Keratinocyte (primary cell): ENCODE measurements at regions not wholly inside any gene's neighbourhood (a gene's known extent, or its start where the extent isn't known, plus 50 kb on each side); places are given as distances from the start of the nearest gene placed in this dataset.

Experiments used
- EZH2 ChIP-seq: IDR thresholded peaks from one replicate; pipeline ENCODE4 v1.6.1; 2012; ENCODE audit warnings: inconsistent platforms, mild to moderate bottlenecking, low read length, moderate library complexity
- TF ChIP-seq, protein P1 (sequence below), 3 experiments: IDR thresholded peaks in 1 of 3; conservative IDR thresholded peaks in 1 of 3; optimal IDR thresholded peaks in 1 of 3; 2 replicates in 2 of 3; 3 replicates in 1 of 3; pipeline versions ENCODE3 to v1.5.1; 2011; ENCODE audit warnings: low read length in 3 of 3, mild to moderate bottlenecking in 3 of 3, moderate library complexity in 2 of 3, control low read depth in 1 of 3, inconsistent platforms in 1 of 3; ENCODE audit not compliant: insufficient read depth in 2 of 3; ENCODE audit errors: extremely low read depth in 1 of 3

GRCh38 chr1:58065520-58065919, 481.0 kb downstream of the OMA1 start:
- TF ChIP-seq, protein P1, sequence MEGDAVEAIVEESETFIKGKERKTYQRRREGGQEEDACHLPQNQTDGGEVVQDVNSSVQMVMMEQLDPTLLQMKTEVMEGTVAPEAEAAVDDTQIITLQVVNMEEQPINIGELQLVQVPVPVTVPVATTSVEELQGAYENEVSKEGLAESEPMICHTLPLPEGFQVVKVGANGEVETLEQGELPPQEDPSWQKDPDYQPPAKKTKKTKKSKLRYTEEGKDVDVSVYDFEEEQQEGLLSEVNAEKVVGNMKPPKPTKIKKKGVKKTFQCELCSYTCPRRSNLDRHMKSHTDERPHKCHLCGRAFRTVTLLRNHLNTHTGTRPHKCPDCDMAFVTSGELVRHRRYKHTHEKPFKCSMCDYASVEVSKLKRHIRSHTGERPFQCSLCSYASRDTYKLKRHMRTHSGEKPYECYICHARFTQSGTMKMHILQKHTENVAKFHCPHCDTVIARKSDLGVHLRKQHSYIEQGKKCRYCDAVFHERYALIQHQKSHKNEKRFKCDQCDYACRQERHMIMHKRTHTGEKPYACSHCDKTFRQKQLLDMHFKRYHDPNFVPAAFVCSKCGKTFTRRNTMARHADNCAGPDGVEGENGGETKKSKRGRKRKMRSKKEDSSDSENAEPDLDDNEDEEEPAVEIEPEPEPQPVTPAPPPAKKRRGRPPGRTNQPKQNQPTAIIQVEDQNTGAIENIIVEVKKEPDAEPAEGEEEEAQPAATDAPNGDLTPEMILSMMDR (optimal IDR thresholded peaks at IDR 0.05 in 1 of 3, IDR thresholded peaks at IDR 0.05 in 1 of 3, conservative IDR thresholded peaks at IDR 0.05 in 1 of 3; ENCODE audit: extremely low read depth in 1 of 3, insufficient read depth in 2 of 3, low read length in 3 of 3), result peak in 1 of 3 experiments; percentile 35
- no peak for TF ChIP-seq EZH2
